D721Med (cell line): ENCODE measurements at regions not wholly inside any gene's neighbourhood (a gene's known extent, or its start where the extent isn't known, plus 50 kb on each side); places are given as distances from the start of the nearest gene placed in this dataset.

Experiments used
- DNase-seq: peaks from one replicate; pipeline ENCODE4 v3.0.0; 2011; ENCODE audit warnings: low spot score; ENCODE audit not compliant: insufficient read length
- FAIRE-seq: peaks from 2 replicates; lab custom pipeline; 2011; peaks lifted over from hg19 to GRCh38; lab: Jason Lieb, UNC
- TF ChIP-seq, protein P1 (sequence below): IDR thresholded peaks from 2 replicates; pipeline ENCODE4 v1.5.1; 2012; ENCODE audit warnings: mild to moderate bottlenecking, control low read depth; ENCODE audit not compliant: insufficient read depth; ENCODE audit errors: missing control alignments

DNA sequence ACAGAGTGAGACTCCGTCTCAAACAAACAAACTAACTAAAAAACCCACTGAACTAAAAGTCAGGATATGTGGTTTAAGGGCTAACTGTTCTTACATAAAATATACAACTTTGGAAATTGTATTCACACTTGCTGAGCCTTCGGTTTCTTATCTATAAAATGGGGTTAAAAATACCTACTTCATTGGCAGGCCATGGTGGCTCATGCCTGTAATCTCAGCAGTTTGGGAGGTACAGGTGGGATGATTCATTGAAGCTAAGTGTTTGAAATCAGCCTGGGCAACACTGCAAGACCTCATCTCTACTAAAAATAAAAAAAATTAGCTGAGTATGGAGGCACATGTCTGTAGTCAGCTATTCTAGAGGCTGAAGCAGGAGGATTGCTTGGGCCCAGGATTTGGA, 115.4 kb upstream of the KLF6 start:
- FAIRE-seq (no peak), DNase-seq (no peak)
- TF ChIP-seq, protein P1, sequence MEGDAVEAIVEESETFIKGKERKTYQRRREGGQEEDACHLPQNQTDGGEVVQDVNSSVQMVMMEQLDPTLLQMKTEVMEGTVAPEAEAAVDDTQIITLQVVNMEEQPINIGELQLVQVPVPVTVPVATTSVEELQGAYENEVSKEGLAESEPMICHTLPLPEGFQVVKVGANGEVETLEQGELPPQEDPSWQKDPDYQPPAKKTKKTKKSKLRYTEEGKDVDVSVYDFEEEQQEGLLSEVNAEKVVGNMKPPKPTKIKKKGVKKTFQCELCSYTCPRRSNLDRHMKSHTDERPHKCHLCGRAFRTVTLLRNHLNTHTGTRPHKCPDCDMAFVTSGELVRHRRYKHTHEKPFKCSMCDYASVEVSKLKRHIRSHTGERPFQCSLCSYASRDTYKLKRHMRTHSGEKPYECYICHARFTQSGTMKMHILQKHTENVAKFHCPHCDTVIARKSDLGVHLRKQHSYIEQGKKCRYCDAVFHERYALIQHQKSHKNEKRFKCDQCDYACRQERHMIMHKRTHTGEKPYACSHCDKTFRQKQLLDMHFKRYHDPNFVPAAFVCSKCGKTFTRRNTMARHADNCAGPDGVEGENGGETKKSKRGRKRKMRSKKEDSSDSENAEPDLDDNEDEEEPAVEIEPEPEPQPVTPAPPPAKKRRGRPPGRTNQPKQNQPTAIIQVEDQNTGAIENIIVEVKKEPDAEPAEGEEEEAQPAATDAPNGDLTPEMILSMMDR = no peak

DNA sequence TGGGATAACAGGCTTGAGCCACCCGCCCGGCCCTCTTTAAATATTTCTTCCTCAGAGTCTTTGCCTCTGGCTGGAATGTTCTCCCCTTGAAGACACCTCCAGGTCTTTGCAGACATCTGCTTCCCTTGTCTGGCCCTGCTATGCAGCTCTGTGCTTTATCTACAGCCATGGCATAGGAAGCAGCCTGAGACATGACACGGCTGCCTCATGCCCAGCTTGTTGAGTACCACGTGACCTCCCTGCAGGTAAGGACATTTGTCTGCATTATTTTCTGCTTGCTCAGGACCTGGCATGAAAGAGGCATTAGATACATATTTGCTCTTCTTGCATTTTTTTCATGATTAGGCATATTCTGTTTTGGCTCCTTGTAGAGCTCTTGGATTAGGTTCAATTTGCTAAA, 113.8 kb upstream of the KLF6 start:
- no peak for FAIRE-seq
- DNase-seq = no peak
- TF ChIP-seq, protein P1 = no peak

DNA sequence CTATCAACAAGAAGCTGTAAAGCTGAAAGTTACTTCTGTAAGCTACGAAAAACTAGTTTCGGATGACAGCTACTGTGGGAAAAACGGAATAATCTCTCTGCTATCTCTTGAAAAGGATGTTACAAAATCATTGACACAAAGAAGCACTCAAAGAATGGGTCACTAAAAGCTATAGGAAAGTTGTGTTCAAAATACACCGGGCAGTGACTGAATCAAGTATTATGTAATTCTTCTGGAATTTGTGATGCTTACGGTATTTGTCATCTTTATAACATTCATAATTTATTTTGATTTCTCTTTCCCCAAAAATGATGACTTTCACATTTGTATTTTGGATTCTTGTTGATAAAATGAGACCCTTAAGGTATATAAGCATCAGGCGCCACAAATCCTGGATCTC, 112.1 kb upstream of the KLF6 start:
- DNase-seq (no peak), FAIRE-seq (no peak)
- TF ChIP-seq, protein P1 = no peak

DNA sequence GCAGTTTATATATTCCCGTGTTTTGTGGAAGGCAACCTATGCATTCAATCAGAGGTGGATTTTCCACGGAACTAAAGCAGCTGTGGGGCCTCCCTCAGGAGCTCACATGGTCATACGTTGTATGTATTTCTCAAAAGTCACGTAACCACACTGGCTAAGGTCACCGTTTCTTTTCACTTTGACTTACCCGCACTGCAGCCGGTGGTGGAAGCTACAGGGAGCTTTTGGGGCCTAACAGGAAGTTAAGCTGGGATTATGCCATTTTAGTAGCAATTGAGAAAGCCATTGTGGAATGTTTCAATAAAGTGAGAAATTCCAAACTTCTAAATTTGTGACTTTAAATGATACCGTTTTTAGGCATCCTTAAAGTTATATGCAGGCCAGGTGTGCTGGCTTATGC, 111.2 kb upstream of the KLF6 start:
- TF ChIP-seq, protein P1 = no peak
- FAIRE-seq (no peak), DNase-seq (no peak)

DNA sequence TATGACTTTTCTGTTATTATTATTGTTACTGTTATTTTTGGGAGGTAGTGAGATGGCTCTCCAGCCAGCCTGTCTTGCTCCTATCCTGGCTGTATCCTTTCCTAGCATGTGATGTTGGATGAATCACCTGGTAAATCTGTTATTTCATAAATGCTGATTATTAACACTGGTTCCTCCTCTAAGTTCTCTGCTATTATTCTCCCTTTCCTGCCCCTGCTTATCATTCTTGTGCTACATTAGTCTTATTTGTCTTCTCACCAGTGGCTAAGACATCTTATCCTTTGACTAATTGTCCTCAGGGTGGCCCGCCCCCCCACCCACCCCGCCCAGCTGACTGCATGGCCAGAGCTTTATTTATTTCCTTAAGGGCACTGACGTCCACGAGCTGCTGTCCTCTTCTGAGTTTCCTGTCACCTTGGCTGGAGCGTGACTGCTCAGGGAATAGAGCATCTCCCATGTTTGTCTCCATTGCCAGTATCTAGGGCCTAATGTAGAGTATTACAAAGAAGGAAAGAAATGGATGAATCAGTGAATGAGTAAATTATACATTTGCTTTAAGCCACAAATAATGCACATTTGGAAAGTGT, 110.1 kb upstream of the KLF6 start:
- no peak for FAIRE-seq
- DNase-seq = no peak
- TF ChIP-seq, protein P1 = no peak

DNA sequence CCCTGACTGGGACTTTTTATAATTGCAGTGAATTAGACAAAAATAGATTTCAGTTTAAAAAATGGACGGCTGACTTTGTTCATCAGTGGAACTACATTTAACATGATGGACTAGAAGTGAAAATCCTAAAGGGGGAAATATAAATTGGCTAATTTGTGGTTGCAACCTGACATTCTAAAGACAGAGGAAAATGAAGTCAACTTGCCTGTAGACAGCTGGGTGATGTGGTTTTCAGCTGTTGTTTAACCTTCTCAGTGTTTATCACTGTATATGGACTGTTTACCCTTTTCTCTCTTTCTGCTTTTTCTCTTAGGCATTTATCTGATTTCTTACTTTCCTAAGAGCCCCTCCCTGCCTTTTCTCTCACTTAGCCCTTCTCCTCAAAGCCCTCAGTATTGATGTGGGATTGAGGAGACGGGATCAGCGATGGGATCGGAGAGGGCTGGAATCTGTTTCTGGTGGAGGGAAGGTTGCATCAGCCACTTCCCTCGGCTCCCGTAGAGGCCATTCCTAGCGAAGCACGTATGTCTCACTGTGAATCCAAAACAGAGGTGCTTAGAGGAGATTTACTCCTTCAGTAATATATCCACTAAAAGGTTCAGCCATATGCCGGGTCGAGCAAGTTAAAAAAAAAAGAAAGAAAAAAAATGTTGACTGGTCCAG, 109.0 kb upstream of the KLF6 start:
- FAIRE-seq (no peak), DNase-seq (no peak)
- TF ChIP-seq, protein P1 = no peak
